ENCODE measurements at regions not wholly inside any gene's neighbourhood (a gene's known extent, or its start where the extent isn't known, plus 50 kb on each side); places are given as distances from the start of the nearest gene placed in this dataset.

DNA sequence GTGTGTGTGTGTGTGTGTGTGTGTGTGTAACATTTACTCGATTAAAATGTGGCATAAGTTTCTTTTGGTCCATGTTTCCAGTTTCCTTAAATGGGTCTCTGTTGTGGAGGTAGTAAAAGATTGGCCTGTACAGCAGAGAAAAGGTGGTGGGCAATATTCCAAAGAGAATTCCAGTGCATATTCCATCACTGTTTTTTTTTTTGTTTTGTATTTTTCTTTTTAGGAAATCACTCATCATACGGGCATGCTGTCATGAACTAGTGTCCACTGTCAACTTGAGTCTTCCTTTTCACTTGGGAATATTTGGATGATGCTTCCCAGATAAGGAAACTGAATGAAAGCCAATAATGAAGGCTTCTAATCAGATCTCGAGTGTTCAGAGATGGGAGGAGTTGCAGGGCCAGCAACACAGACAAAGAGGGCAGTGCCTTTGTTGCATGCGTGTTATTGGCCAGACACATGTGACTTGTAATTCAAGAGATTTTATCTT lies 95.2 kb upstream of the PDGFD start:
- Histone ChIP-seq H4K91ac (replicated peaks; ENCODE audit: insufficient read length, low read length) (no peak overlapping the region), H3K79me2 (ENCODE audit: control insufficient read depth in 1 of 2, insufficient read depth in 2 of 2, low read length in 2 of 2) (no peaks in the 10 kb centered on the region), H3K23me2 (ENCODE audit: low read depth, low read length) (no peaks in the 10 kb centered on the region; the same call in 1 of the 2 replicates), H2BK15ac (ENCODE audit: low read length) (no peak overlapping the region), H3K56ac (replicated peaks; ENCODE audit: insufficient read length, low read depth, low read length) (no peak overlapping the region), H2BK12ac (ENCODE audit: low read depth, low read length) (no peak overlapping the region), H3K4ac (replicated peaks; ENCODE audit: insufficient read length, low read depth, low read length) (no peak overlapping the region), H3K27me3 (replicated peaks in 1 of 4; ENCODE audit: control insufficient read depth in 3 of 4, extremely low read depth in 1 of 4, insufficient read depth in 3 of 4, low read length in 3 of 4) (no peaks in the 10 kb centered on the region), H3K4me2 (ENCODE audit: insufficient read depth in 1 of 2, low read depth in 2 of 2, low read length in 2 of 2) (no peak overlapping the region), H2AK5ac (ENCODE audit: low read depth, low read length) (no peak overlapping the region), H3K14ac (ENCODE audit: insufficient read length) (no peak overlapping the region), H3K79me1 (ENCODE audit: low read depth, low read length) (no peaks in the 10 kb centered on the region), H2BK20ac (ENCODE audit: low read length) (no peak overlapping the region), H4K5ac (ENCODE audit: insufficient read length, low read depth, low read length) (no peak overlapping the region), H3K27ac (ENCODE audit: low read depth, low read length) (no peak overlapping the region), H4K20me1 (replicated peaks in 1 of 2; ENCODE audit: control insufficient read depth in 1 of 2, insufficient read depth in 2 of 2, low read length in 2 of 2) (no peaks in the 10 kb centered on the region), H3K4me3 (ENCODE audit: extremely low read depth in 1 of 4, insufficient read depth in 2 of 4, low read depth in 3 of 4, low read length in 4 of 4) (no peak overlapping the region), H3K4me1 (replicated peaks in 1 of 4; ENCODE audit: control insufficient read depth in 3 of 4, insufficient read depth in 4 of 4, low read length in 3 of 4) (no peaks in the 10 kb centered on the region), H3K23ac (ENCODE audit: insufficient read length) (no peak overlapping the region), H3K9me3 (ENCODE audit: insufficient read depth in 2 of 2, low read depth in 1 of 2, low read length in 1 of 2) (no peaks in the 10 kb centered on the region), H3K9ac (replicated peaks in 1 of 4; ENCODE audit: extremely low read depth in 1 of 4, low read depth in 3 of 4, low read length in 3 of 4) (no peak overlapping the region), H4K8ac (ENCODE audit: extremely low read depth, insufficient read depth, low read length) (no peak overlapping the region), H3K36me3 (ENCODE audit: control insufficient read depth in 2 of 4, insufficient read depth in 4 of 4, low read length in 3 of 4) (no peaks in the 10 kb centered on the region), H3K18ac (ENCODE audit: extremely low read depth, low read length) (no peak overlapping the region), H2AFZ (ENCODE audit: low read length) (no peak overlapping the region), H2BK120ac (replicated peaks; ENCODE audit: low read depth, low read length) (no peak overlapping the region), H2BK5ac (ENCODE audit: low read depth, low read length) (no peak overlapping the region)
- 95% methylated on average over 4 of the region's 4 CpGs; no CpG with 5 or more reads in 1 of the 2 experiments for WGBS, 2 experiments (ENCODE audit: extremely low coverage in 1 of 2, insufficient coverage in 1 of 2, insufficient read length in 1 of 2, insufficient replicate concordance in 2 of 2, low coverage in 1 of 2, low lambda C conversion rate in 2 of 2, missing lambda C conversion rate in 1 of 2)
- POLR2A ChIA-PET (ENCODE audit: partially characterized antibody), result no interaction called here
- no peak for DNase-seq (ENCODE audit: low read depth in 1 of 2, low spot score in 2 of 2)
- FAIRE-seq, result no peak
- CTCF ChIA-PET (ENCODE audit: partially characterized antibody), result interaction anchor here (1.4 to 1.6 kb wide), 2 partner anchors 73 to 275 kb away, joined by 3 to 8 read pairs; no protein-coding TSS in a partner anchor
- TF ChIP-seq JUND (IDR thresholded peaks at IDR 0.05; ENCODE audit: low read length) (no peak), HDAC2 (IDR thresholded peaks at IDR 0.05; ENCODE audit: borderline replicate concordance in 1 of 2, low read depth in 2 of 2, low read length in 2 of 2) (no peak)

Data from H1 (cell line).